Caco-2 (cell line): ENCODE measurements at regions not wholly inside any gene's neighbourhood (a gene's known extent, or its start where the extent isn't known, plus 50 kb on each side); places are given as distances from the start of the nearest gene placed in this dataset.
"Not testable (repeated sequence)": the region's sequence is repeated elsewhere in the genome, so short reads cannot be mapped to it uniquely, and the experiment has no call there.

Experiments used
- BruUV-seq: library from RNA; stranded (reverse); fragments of 400-500 nt; replicated peaks from 2 replicates; lab custom pipeline; 2021; lab: Mats Ljungman, UMichigan
- CTCF ChIA-PET: fragments of 300-600 bp; sonication (Branson Sonifier 250); formaldehyde crosslinking; loops from one replicate; lab custom pipeline; 2022; ENCODE audit warnings: antibody characterized with exemption; lab: Charles Lee
- POLR2A ChIA-PET: fragments of 300-600 bp; sonication (Branson Sonifier 250); formaldehyde crosslinking; loops from one replicate; lab custom pipeline; 2022; ENCODE audit warnings: antibody characterized with exemption; lab: Charles Lee
- DNase-seq, 2 experiments: peaks; one replicate each; pipeline versions ENCODE4 v3.0.0 to v3.0.0-alpha.2; 2020 to 2022
- H3K27me3 ChIP-seq: replicated peaks from 2 replicates; pipeline ENCODE4 v1.6.0; 2011; ENCODE audit warnings: low read length; ENCODE audit not compliant: control insufficient read depth, insufficient read depth
- H3K36me3 ChIP-seq: 2 replicates; pipeline ENCODE4 v1.5.1; 2011; ENCODE audit warnings: low read length; ENCODE audit not compliant: control insufficient read depth, insufficient read depth
- H3K4me1 ChIP-seq: fragments of 250-450 bp; sonication (Bioruptor Pico); 2 replicates; pipeline ENCODE4 v1.5.1; 2020; ENCODE audit warnings: mild to moderate bottlenecking
- H3K4me3 ChIP-seq: 2 replicates; pipeline ENCODE4 v1.5.1; 2011; ENCODE audit warnings: low read depth, mild to moderate bottlenecking, control low read depth, low read length
- H3K9me3 ChIP-seq: fragments of 250-450 bp; sonication (Bioruptor Pico); 2 replicates; pipeline ENCODE4 v1.5.1; 2020; ENCODE audit warnings: mild to moderate bottlenecking, moderate library complexity
- H3K27ac Mint-ChIP-seq: one replicate; pipeline ENCODE4 v1.8.0; 2022; ENCODE audit warnings: mixed read lengths; ENCODE audit not compliant: unreplicated experiment
- H3K27me3 Mint-ChIP-seq: one replicate; pipeline ENCODE4 v1.8.0; 2022; ENCODE audit warnings: mixed read lengths; ENCODE audit not compliant: insufficient read depth, unreplicated experiment
- H3K36me3 Mint-ChIP-seq: one replicate; pipeline ENCODE4 v1.8.0; 2022; ENCODE audit warnings: mild to moderate bottlenecking, mixed read lengths; ENCODE audit not compliant: insufficient read depth, unreplicated experiment
- H3K4me1 Mint-ChIP-seq: one replicate; pipeline ENCODE4 v1.8.0; 2022; ENCODE audit warnings: low read depth, mixed read lengths; ENCODE audit not compliant: unreplicated experiment
- H3K4me3 Mint-ChIP-seq: one replicate; pipeline ENCODE4 v1.8.0; 2022; ENCODE audit warnings: mild to moderate bottlenecking, moderate library complexity, mixed read lengths; ENCODE audit not compliant: unreplicated experiment
- H3K9me3 Mint-ChIP-seq: one replicate; pipeline ENCODE4 v1.8.0; 2022; ENCODE audit warnings: mixed read lengths; ENCODE audit not compliant: unreplicated experiment
- CTCF ChIP-seq, 2 experiments: fragments of 200-600 bp in 1 of 2; IDR thresholded peaks; 1 replicate in 1 of 2; 2 replicates in 1 of 2; pipeline versions ENCODE4 v1.5.1 to v1.8.0; 2011 to 2022; ENCODE audit warnings: antibody characterized with exemption in 1 of 2, control low read depth in 1 of 2, inconsistent platforms in 1 of 2, low read depth in 1 of 2, low read length in 1 of 2, mild to moderate bottlenecking in 1 of 2, moderate library complexity in 1 of 2; ENCODE audit not compliant: insufficient read depth in 1 of 2, severe bottlenecking in 1 of 2, unreplicated experiment in 1 of 2
- intact Hi-C: fragments of 100-400 bp; cut with micrococcal nuclease; formaldehyde crosslinking; loops from one replicate; pipeline ENCODE4 v1.10.0; 2022; ENCODE audit not compliant: unreplicated experiment

- BruUV-seq = no TSS peak
- Histone ChIP-seq H3K36me3 (no peaks in the 10 kb centered on the region), H3K27me3 (no peaks in the 10 kb centered on the region), H3K4me3 (no peak overlapping the region), H3K4me1 (no peaks in the 10 kb centered on the region), H3K9me3 (no peaks in the 10 kb centered on the region)
- CTCF ChIA-PET = no interaction called here
- Mint-ChIP-seq H3K4me3 (no peak overlapping the region), H3K9me3 (no peaks in the 10 kb centered on the region), H3K27me3 (no peaks in the 10 kb centered on the region), H3K27ac (no peak overlapping the region), H3K36me3 (no peaks in the 10 kb centered on the region), H3K4me1 (no peaks in the 10 kb centered on the region)
- no peak for TF ChIP-seq CTCF (IDR thresholded peaks at IDR 0.05; ENCODE audit: insufficient read depth in 1 of 2, low read depth in 1 of 2, low read length in 1 of 2, severe bottlenecking in 1 of 2, unreplicated experiment in 1 of 2)
- DNase-seq = no peak
- POLR2A ChIA-PET = no interaction called here
- intact Hi-C loops = no loop called here
Measured at GRCh38 chr3:145326666-145327065, 834.3 kb downstream of the PLOD2 start.

- H3K9me3 Mint-ChIP-seq, H3K27ac Mint-ChIP-seq, CTCF ChIA-PET, H3K4me1 Mint-ChIP-seq, H3K4me1 ChIP-seq, H3K27me3 Mint-ChIP-seq, DNase-seq, H3K27me3 ChIP-seq, H3K4me3 ChIP-seq, H3K9me3 ChIP-seq, intact Hi-C loops, BruUV-seq, H3K4me3 Mint-ChIP-seq, POLR2A ChIA-PET, H3K36me3 ChIP-seq, H3K36me3 Mint-ChIP-seq: not testable (repeated sequence)
Measured at GRCh38 chr3:145333427-145333826, 827.6 kb downstream of the PLOD2 start.

GRCh38 chr3:145333931-145334330, 827.1 kb downstream of the PLOD2 start:
- no peak overlapping the region for H3K4me3 Mint-ChIP-seq
- no peak overlapping the region for H3K4me3 ChIP-seq
- ChIA-PET CTCF (no interaction called here), POLR2A (no interaction called here)
- no peaks in the 10 kb centered on the region for H3K9me3 ChIP-seq
- BruUV-seq = no TSS peak
- no peaks in the 10 kb centered on the region for H3K4me1 Mint-ChIP-seq
- DNase-seq = no peak
- TF ChIP-seq CTCF (IDR thresholded peaks at IDR 0.05; ENCODE audit: insufficient read depth in 1 of 2, low read depth in 1 of 2, low read length in 1 of 2, severe bottlenecking in 1 of 2, unreplicated experiment in 1 of 2) = no peak
- no peaks in the 10 kb centered on the region for H3K4me1 ChIP-seq
- no peaks in the 10 kb centered on the region for H3K36me3 Mint-ChIP-seq
- H3K27me3 Mint-ChIP-seq = no peaks in the 10 kb centered on the region
- H3K9me3 Mint-ChIP-seq = no peaks in the 10 kb centered on the region
- intact Hi-C loops = no loop called here
- no peaks in the 10 kb centered on the region for H3K36me3 ChIP-seq
- no peaks in the 10 kb centered on the region for H3K27me3 ChIP-seq
- no peak overlapping the region for H3K27ac Mint-ChIP-seq

GRCh38 chr3:145355206-145355605, 805.8 kb downstream of the PLOD2 start:
- DNase-seq = no peak
- no TSS peak for BruUV-seq
- no peak for TF ChIP-seq CTCF (IDR thresholded peaks at IDR 0.05; ENCODE audit: insufficient read depth in 1 of 2, low read depth in 1 of 2, low read length in 1 of 2, severe bottlenecking in 1 of 2, unreplicated experiment in 1 of 2)
- ChIA-PET CTCF (no interaction called here), POLR2A (no interaction called here)
- H3K4me1 ChIP-seq = no peaks in the 10 kb centered on the region
- peaks cover 33% of the 10 kb centered on the region for H3K9me3 Mint-ChIP-seq
- H3K4me3 ChIP-seq = no peak overlapping the region
- H3K27me3 Mint-ChIP-seq = peaks cover 3% of the 10 kb centered on the region
- no peak overlapping the region for H3K27ac Mint-ChIP-seq
- H3K36me3 ChIP-seq = no peaks in the 10 kb centered on the region
- H3K36me3 Mint-ChIP-seq = no peaks in the 10 kb centered on the region
- no peaks in the 10 kb centered on the region; the same call in 1 of the 2 replicates for H3K9me3 ChIP-seq
- no peaks in the 10 kb centered on the region for H3K27me3 ChIP-seq
- no peak overlapping the region for H3K4me3 Mint-ChIP-seq
- intact Hi-C loops = no loop called here
- no peaks in the 10 kb centered on the region for H3K4me1 Mint-ChIP-seq
